ENCODE measurements at regions not wholly inside any gene's neighbourhood (a gene's known extent, or its start where the extent isn't known, plus 50 kb on each side); places are given as distances from the start of the nearest gene placed in this dataset.

GRCh38 chr14:89641495-89642175 lies 224.6 kb upstream of the FOXN3 start:
- peak overlapping the region; percentile 71 to 88 (median 73) for H3K27ac ChIP-seq
- H3K36me3 ChIP-seq, result no peaks in the 10 kb centered on the region
- intact Hi-C loops (cut with DNase I), result no loop called here
- peak overlapping the region in 2 of 3 donors; percentile 12 to 35 for H3K4me3 ChIP-seq
- ATAC-seq (peak; percentile 92 to 98 (median 94)), DNase-seq (no peak)
- no peak for TF ChIP-seq POLR2A (IDR thresholded peaks at IDR 0.05)
- no peak for TF ChIP-seq CTCF (IDR thresholded peaks at IDR 0.05)
- 27% methylated on average over 8 of the region's 8 CpGs for whole genome bisulfite sequencing (ENCODE audit: insufficient coverage, low coverage, low lambda C conversion rate, missing lambda C conversion rate)
- no peaks in the 10 kb centered on the region for H3K9me3 ChIP-seq
- no peaks in the 10 kb centered on the region for H3K27me3 ChIP-seq
- H3K4me1 ChIP-seq, result peaks cover 0 to 28% (median 3%) of the 10 kb centered on the region in 4 donors

- H3K27ac ChIP-seq, result no peak overlapping the region
- no peaks in the 10 kb centered on the region for H3K27me3 ChIP-seq
- TF ChIP-seq POLR2A (IDR thresholded peaks at IDR 0.05) (no peak), CTCF (IDR thresholded peaks at IDR 0.05) (no peak)
- H3K36me3 ChIP-seq, result no peaks in the 10 kb centered on the region
- H3K9me3 ChIP-seq, result no peaks in the 10 kb centered on the region
- no peak for DNase-seq
- H3K4me3 ChIP-seq, result no peak overlapping the region
- no peak for ATAC-seq
- peaks cover 0 to 21% (median 0%) of the 10 kb centered on the region in 4 donors for H3K4me1 ChIP-seq
- intact Hi-C loops (cut with DNase I), result no loop called here
- 75% methylated on average over 2 of the region's 2 CpGs for WGBS (ENCODE audit: insufficient coverage, low coverage, low lambda C conversion rate, missing lambda C conversion rate)
Observed at GRCh38 chr14:89640141-89640540, 223.1 kb upstream of the FOXN3 start.

GRCh38 chr14:89639687-89640086 lies 222.7 kb upstream of the FOXN3 start:
- Histone ChIP-seq H3K9me3 (no peaks in the 10 kb centered on the region), H3K4me3 (no peak overlapping the region), H3K4me1 (peaks cover 0 to 18% (median 0%) of the 10 kb centered on the region in 4 donors), H3K27me3 (no peaks in the 10 kb centered on the region), H3K36me3 (no peaks in the 10 kb centered on the region), H3K27ac (no peak overlapping the region)
- ATAC-seq (no peak), DNase-seq (no peak)
- intact Hi-C loops (cut with DNase I), result no loop called here
- WGBS (ENCODE audit: insufficient coverage, low coverage, low lambda C conversion rate, missing lambda C conversion rate), result 91% methylated on average over 1 of the region's 1 CpG
- TF ChIP-seq CTCF (IDR thresholded peaks at IDR 0.05) (no peak), POLR2A (IDR thresholded peaks at IDR 0.05) (no peak)

- WGBS (ENCODE audit: insufficient coverage, low coverage, low lambda C conversion rate, missing lambda C conversion rate), result 65% methylated on average over 4 of the region's 4 CpGs
- Histone ChIP-seq H3K27ac (no peak overlapping the region), H3K9me3 (no peaks in the 10 kb centered on the region), H3K27me3 (no peaks in the 10 kb centered on the region), H3K36me3 (no peaks in the 10 kb centered on the region), H3K4me1 (peaks cover 0 to 14% (median 0%) of the 10 kb centered on the region in 4 donors), H3K4me3 (no peak overlapping the region)
- no peak for DNase-seq
- no peak for ATAC-seq
- intact Hi-C loops (cut with DNase I), result no loop called here
- TF ChIP-seq CTCF (IDR thresholded peaks at IDR 0.05) (no peak), POLR2A (IDR thresholded peaks at IDR 0.05) (no peak)
Observed at GRCh38 chr14:89638891-89639290, 221.9 kb upstream of the FOXN3 start.

All from right lobe of liver (tissue), 6 donors.